Gastroesophageal sphincter (tissue), 3 donors: ENCODE measurements at regions not wholly inside any gene's neighbourhood (a gene's known extent, or its start where the extent isn't known, plus 50 kb on each side); places are given as distances from the start of the nearest gene placed in this dataset.

Source experiments
- POLR2A ChIP-seq, 2 donors: fragments of 450-650 bp; IDR thresholded peaks; one replicate each; pipeline ENCODE4 v1.6.1; 2017; ENCODE audit warnings: antibody characterized with exemption in 2 of 2, mild to moderate bottlenecking in 2 of 2, moderate library complexity in 1 of 2
- POLR2AphosphoS5 ChIP-seq: sonication (generic); formaldehyde crosslinking; IDR thresholded peaks from one replicate; pipeline ENCODE4 v1.6.1; 2017; ENCODE audit warnings: antibody characterized with exemption
- TF ChIP-seq, protein P1 (sequence below), 4 experiments: fragments of 200-600 bp in 2 of 4; fragments of 450-650 bp in 2 of 4; sonication (generic) in 1 of 4; IDR thresholded peaks; one replicate each; pipeline ENCODE4 v1.5.1; 2017 to 2019; ENCODE audit warnings: antibody characterized with exemption in 4 of 4, mild to moderate bottlenecking in 2 of 4, moderate library complexity in 2 of 4

DNA sequence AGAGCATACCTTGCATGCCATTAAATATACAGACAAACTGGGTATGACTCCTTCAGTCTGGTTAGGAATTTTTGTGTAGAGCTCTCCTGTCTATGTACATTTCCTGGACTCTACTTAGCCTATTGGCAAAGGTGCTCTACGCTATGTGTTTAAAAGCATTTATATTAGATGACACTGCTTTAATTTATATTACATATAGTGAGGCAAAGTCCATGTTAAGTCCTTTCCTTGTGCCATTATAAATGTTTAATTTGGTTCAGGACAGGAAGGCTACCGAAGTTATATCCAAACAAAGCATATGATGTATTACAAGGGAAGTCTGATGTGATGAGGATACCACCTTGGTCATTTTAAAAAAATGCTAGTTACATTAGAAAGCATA is 117.4 kb upstream of the RAB27B start:
- TF ChIP-seq POLR2AphosphoS5 (no peak), POLR2A (IDR thresholded peaks at IDR 0.05) (no peak)
- TF ChIP-seq, protein P1, sequence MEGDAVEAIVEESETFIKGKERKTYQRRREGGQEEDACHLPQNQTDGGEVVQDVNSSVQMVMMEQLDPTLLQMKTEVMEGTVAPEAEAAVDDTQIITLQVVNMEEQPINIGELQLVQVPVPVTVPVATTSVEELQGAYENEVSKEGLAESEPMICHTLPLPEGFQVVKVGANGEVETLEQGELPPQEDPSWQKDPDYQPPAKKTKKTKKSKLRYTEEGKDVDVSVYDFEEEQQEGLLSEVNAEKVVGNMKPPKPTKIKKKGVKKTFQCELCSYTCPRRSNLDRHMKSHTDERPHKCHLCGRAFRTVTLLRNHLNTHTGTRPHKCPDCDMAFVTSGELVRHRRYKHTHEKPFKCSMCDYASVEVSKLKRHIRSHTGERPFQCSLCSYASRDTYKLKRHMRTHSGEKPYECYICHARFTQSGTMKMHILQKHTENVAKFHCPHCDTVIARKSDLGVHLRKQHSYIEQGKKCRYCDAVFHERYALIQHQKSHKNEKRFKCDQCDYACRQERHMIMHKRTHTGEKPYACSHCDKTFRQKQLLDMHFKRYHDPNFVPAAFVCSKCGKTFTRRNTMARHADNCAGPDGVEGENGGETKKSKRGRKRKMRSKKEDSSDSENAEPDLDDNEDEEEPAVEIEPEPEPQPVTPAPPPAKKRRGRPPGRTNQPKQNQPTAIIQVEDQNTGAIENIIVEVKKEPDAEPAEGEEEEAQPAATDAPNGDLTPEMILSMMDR (IDR thresholded peaks at IDR 0.05) = no peak
